NCI-H1417 (cell line): ENCODE measurements at regions not wholly inside any gene's neighbourhood (a gene's known extent, or its start where the extent isn't known, plus 50 kb on each side); places are given as distances from the start of the nearest gene placed in this dataset.

Experiments used
- DNase-seq, 3 experiments: peaks; one replicate each; lab custom pipeline; 2025; lab: John Stamatoyannopoulos, UW

GRCh38 chr18:55166260-55166598 is 207.0 kb upstream of the CCDC68 start:
- DNase-seq, result no peak

- no peak for DNase-seq
Observed at GRCh38 chr18:55163550-55163949, 204.3 kb upstream of the CCDC68 start.

GRCh38 chr18:55161916-55162315 is 202.7 kb upstream of the CCDC68 start:
- no peak for DNase-seq

GRCh38 chr18:55159027-55159426 is 199.8 kb upstream of the CCDC68 start:
- DNase-seq, result no peak

GRCh38 chr18:55158570-55158969 is 199.3 kb upstream of the CCDC68 start:
- no peak for DNase-seq

- no peak for DNase-seq
Observed at GRCh38 chr18:55153346-55153745, 194.1 kb upstream of the CCDC68 start.

GRCh38 chr18:55152801-55153200 is 193.5 kb upstream of the CCDC68 start:
- DNase-seq, result no peak

- DNase-seq, result no peak
Observed at GRCh38 chr18:55149994-55150393, 190.7 kb upstream of the CCDC68 start.

- DNase-seq, result no peak
Observed at GRCh38 chr18:55147791-55148190, 188.5 kb upstream of the CCDC68 start.

- no peak for DNase-seq
Observed at GRCh38 chr18:55144193-55144930, 185.1 kb upstream of the CCDC68 start.

- DNase-seq, result no peak
Observed at GRCh38 chr18:55142410-55142809, 183.1 kb upstream of the CCDC68 start.

GRCh38 chr18:55141318-55141717 is 182.1 kb upstream of the CCDC68 start:
- DNase-seq, result no peak

GRCh38 chr18:55139836-55140235 is 180.6 kb upstream of the CCDC68 start:
- peak in 1 of 3 experiments; percentile 5 for DNase-seq

GRCh38 chr18:55139307-55139706 is 180.0 kb upstream of the CCDC68 start:
- no peak for DNase-seq

- no peak for DNase-seq
Observed at GRCh38 chr18:55138401-55138800, 179.1 kb upstream of the CCDC68 start.

GRCh38 chr18:55137602-55138001 is 178.3 kb upstream of the CCDC68 start:
- no peak for DNase-seq

- no peak for DNase-seq
Observed at GRCh38 chr18:55136864-55137263, 177.6 kb upstream of the CCDC68 start.

- DNase-seq, result no peak
Observed at GRCh38 chr18:55136258-55136657, 177.0 kb upstream of the CCDC68 start.

GRCh38 chr18:55133378-55133777 is 174.1 kb upstream of the CCDC68 start:
- no peak for DNase-seq

- DNase-seq, result peak in 1 of 3 experiments; percentile 32
Observed at GRCh38 chr18:55128437-55128836, 169.2 kb upstream of the CCDC68 start.

GRCh38 chr18:55124078-55124763 is 165.0 kb upstream of the CCDC68 start:
- no peak for DNase-seq

- DNase-seq, result no peak
Observed at GRCh38 chr18:55123361-55123760, 164.1 kb upstream of the CCDC68 start.

GRCh38 chr18:55121397-55122170 is 162.3 kb upstream of the CCDC68 start:
- DNase-seq, result no peak
